ENCODE measurements at regions not wholly inside any gene's neighbourhood (a gene's known extent, or its start where the extent isn't known, plus 50 kb on each side); places are given as distances from the start of the nearest gene placed in this dataset.
"Not testable (repeated sequence)": the region's sequence is repeated elsewhere in the genome, so short reads cannot be mapped to it uniquely, and the experiment has no call there.

DNA sequence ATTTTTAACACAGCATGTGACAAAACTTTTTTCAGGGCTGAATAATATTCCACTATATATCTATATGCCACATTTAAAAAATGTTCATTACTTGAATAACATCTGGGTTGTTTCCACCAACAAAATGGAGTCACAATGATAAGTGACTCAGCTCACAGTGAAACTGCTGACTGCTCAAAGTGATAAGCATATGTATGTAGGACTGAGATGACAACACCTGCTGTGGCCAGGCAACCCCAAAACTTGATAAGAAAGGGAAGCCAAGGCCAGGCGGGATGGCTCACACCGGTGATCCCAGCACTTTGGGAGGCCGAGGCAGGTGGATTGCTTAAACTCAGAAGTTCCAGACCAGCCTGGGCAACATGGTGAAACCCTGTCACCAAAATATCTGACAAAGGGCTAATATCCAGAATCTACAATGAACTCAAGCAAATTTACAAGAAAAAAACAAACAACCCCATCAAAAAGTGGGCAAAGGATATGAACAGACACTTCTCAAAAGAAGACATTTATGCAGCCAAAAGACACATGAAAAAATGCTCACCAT lies 99.2 kb upstream of the TERB2 start:
- H3K4me3 ChIP-seq; intact Hi-C loops (cut with DNase I; ENCODE audit: low total_unique reads); H3K27me3 ChIP-seq: not testable (repeated sequence)

DNA sequence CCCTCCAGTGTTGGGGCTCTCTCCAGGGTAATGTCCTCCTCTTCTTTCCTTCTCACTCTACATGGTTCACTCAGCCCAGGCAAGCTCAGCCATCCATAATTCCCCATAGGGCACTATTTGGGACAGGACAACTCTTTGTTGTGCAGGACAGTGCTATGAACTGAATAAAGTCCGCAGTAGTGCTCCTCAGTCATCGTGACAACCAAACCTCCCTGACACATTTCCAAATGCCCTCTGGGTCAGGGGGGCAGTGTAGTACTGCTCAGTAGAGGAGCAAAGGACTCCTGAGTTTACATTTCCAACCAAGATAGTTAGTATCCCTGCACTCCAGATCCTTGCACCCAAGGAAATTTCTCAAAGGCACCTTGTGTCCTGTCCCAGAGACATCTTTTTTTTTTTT lies 97.4 kb upstream of the TERB2 start:
- H3K36me3 ChIP-seq; H3K27me3 ChIP-seq; H3K27ac ChIP-seq; H3K9me3 ChIP-seq; intact Hi-C loops (cut with DNase I; ENCODE audit: low total_unique reads); H3K4me3 ChIP-seq; H3K4me1 ChIP-seq; DNase-seq: not testable (repeated sequence)

More for the DNA sequence above, 99.2 kb upstream of the TERB2 start:
- H3K4me1 ChIP-seq, H3K36me3 ChIP-seq, H3K9me3 ChIP-seq, DNase-seq, H3K27ac ChIP-seq: not testable (repeated sequence)

- DNase-seq, H3K27me3 ChIP-seq: not testable (repeated sequence)
- intact Hi-C loops (cut with DNase I; ENCODE audit: low total_unique reads), result loop anchor here (5.0 kb wide), 1 partner anchor 167 kb away; no protein-coding TSS in a partner anchor
Observed at GRCh38 chr15:44860168-44860567, 96.3 kb upstream of the TERB2 start.

DNA sequence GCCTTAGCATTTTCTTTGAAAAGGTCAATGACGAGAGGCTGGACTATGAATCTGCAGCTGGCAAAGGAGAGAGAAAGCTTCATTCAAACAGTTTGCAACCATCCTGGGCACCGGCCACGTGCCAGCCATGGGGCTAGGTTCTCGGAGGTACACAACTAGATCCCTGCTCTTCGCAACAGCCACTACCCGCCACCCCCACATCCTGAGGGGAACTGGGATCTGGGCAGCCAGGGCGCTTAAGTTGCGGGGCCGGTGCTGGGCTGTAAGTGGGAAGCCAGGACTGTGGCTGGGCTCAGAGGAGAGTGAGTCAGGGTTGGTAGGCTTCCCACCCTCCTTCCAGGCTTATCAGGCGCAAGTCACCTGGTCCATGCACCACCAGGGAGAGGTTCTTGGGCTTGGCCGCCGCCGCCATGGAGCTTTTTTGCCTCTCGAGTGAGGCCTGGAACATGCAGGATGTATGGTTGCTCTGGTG lies 95.0 kb upstream of the TERB2 start:
- Histone ChIP-seq H3K27me3 (no peaks in the 10 kb centered on the region), H3K27ac (no peak overlapping the region), H3K4me1 (no peaks in the 10 kb centered on the region), H3K36me3 (no peaks in the 10 kb centered on the region), H3K9me3 (no peaks in the 10 kb centered on the region), H3K4me3 (no peak overlapping the region)
- intact Hi-C loops (cut with DNase I; ENCODE audit: low total_unique reads), result loop anchor here (5.0 kb wide), 1 partner anchor 166 kb away; no protein-coding TSS in a partner anchor
- TF ChIP-seq, protein P1, sequence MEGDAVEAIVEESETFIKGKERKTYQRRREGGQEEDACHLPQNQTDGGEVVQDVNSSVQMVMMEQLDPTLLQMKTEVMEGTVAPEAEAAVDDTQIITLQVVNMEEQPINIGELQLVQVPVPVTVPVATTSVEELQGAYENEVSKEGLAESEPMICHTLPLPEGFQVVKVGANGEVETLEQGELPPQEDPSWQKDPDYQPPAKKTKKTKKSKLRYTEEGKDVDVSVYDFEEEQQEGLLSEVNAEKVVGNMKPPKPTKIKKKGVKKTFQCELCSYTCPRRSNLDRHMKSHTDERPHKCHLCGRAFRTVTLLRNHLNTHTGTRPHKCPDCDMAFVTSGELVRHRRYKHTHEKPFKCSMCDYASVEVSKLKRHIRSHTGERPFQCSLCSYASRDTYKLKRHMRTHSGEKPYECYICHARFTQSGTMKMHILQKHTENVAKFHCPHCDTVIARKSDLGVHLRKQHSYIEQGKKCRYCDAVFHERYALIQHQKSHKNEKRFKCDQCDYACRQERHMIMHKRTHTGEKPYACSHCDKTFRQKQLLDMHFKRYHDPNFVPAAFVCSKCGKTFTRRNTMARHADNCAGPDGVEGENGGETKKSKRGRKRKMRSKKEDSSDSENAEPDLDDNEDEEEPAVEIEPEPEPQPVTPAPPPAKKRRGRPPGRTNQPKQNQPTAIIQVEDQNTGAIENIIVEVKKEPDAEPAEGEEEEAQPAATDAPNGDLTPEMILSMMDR (IDR thresholded peaks at IDR 0.05), result no peak
- DNase-seq, result no peak

More at GRCh38 chr15:44860168-44860567, 96.3 kb upstream of the TERB2 start:
- H3K27ac ChIP-seq, H3K9me3 ChIP-seq, H3K4me1 ChIP-seq, H3K4me3 ChIP-seq, H3K36me3 ChIP-seq: not testable (repeated sequence)

DNA sequence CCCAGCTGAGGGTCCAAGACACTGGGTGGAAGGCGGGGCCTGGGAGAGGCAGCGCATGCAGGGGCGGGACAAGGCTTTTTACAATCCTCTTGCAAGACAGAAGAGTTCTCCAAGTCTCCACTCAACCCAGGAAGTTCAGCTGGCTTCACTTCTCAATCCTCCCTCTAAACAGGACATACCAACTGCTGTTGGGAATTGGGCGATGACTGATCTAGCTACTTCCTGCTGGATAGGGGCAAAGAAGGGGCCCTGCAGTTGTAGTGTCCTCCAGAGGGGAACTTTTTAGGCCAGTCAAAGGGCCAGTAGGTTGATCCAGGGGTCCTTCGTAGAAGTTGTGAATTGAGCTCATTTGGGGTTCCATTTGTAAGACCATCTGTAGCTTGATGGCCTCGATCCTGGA lies 94.6 kb upstream of the TERB2 start:
- H3K4me3 ChIP-seq, result no peak overlapping the region
- no peaks in the 10 kb centered on the region for H3K9me3 ChIP-seq
- no peak overlapping the region for H3K27ac ChIP-seq
- DNase-seq, result no peak
- no peaks in the 10 kb centered on the region for H3K27me3 ChIP-seq
- no peaks in the 10 kb centered on the region for H3K4me1 ChIP-seq
- intact Hi-C loops (cut with DNase I; ENCODE audit: low total_unique reads), result loop anchor here (5.0 kb wide), 1 partner anchor 165 kb away; no protein-coding TSS in a partner anchor
- TF ChIP-seq, protein P1 (IDR thresholded peaks at IDR 0.05), result no peak
- no peaks in the 10 kb centered on the region for H3K36me3 ChIP-seq

DNA sequence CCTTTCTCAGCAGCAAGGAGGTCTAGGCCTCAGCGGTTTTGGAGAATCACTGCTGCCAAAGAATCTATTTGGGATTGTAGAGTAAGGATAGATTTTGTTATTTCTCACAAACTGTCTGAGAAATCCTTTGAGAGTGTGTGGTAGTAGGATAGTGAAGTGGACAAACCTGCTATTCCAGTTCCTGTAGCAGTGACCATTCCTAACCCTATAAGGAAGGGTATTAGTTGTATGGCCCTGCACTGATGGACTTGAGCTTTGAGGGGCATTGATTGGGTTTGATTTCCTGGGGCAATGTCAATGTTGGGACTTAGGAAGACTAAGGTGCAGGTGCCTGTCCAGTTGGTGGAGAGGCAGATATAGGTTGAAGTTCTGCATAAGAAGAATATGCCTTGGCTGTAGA lies 93.6 kb upstream of the TERB2 start:
- H3K27me3 ChIP-seq, H3K4me1 ChIP-seq, H3K9me3 ChIP-seq, H3K4me3 ChIP-seq, H3K36me3 ChIP-seq, H3K27ac ChIP-seq, DNase-seq: not testable (repeated sequence)
- intact Hi-C loops (cut with DNase I; ENCODE audit: low total_unique reads), result loop anchor here (5.0 kb wide), 1 partner anchor 164 kb away; no protein-coding TSS in a partner anchor

DNA sequence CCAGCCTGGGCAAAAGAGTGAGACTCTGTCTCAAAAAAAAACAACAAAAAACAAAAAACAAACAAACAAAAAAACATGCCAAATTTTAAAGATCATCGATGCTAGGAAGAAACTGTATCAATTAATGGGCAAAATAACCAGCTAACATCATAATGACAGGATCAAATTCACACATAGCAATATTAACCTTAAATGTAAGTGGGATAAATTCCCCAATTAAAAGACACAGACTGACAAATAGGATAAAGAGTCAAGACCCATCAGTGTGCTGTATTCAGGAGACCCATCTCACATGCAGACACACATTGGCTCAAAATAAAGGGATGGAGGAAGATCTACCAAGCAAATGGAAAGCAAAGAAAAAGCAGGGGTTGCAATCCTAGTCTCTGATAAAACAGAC lies 88.4 kb upstream of the TERB2 start:
- H3K27ac ChIP-seq; H3K4me3 ChIP-seq; H3K4me1 ChIP-seq; H3K27me3 ChIP-seq; DNase-seq; intact Hi-C loops (cut with DNase I; ENCODE audit: low total_unique reads); H3K9me3 ChIP-seq; H3K36me3 ChIP-seq: not testable (repeated sequence)

DNA sequence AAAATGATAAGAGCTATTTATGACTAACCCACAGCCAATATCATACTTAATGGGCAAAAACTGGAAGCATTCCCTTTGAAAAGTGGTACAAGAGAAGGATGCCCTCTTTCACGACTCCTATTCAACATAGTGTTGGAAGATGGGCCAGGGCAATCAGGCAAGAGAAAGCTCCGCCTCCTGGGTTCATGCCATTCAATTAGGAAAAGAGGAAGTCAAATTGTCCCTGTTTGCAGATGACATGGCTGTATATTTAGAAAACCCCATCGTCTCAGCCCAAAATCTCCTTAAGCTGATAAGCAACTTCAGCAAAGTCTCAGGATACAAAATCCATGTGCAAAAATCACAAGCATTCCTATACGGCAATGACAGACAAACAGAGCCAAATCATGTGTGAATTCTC lies 86.4 kb upstream of the TERB2 start:
- DNase-seq; H3K27me3 ChIP-seq; H3K4me1 ChIP-seq; H3K36me3 ChIP-seq; H3K4me3 ChIP-seq; intact Hi-C loops (cut with DNase I; ENCODE audit: low total_unique reads); H3K9me3 ChIP-seq; H3K27ac ChIP-seq: not testable (repeated sequence)

DNA sequence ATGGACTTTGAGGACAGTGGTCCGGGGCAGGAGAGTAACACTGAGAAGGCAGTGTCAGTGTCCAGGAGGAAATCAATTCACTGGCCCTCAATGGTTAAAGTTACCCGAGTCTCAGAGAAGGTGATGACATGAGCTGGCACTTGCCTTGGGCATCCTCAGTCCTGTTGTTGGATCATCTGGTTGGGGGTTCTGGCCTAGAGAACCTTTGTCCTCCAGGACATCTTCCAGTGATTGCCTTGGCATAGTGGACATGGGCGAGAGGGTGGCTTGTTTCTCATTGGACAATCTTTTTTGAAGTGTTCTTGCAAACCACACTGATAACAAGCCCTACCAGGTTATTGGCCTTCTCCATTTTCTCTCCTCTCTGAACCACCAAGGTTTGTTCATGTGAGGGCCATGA lies 83.4 kb upstream of the TERB2 start:
- TF ChIP-seq, protein P1 (IDR thresholded peaks at IDR 0.05), result no peak
- DNase-seq, result no peak
- H3K27me3 ChIP-seq, result no peaks in the 10 kb centered on the region
- H3K36me3 ChIP-seq, result no peaks in the 10 kb centered on the region
- no peak overlapping the region for H3K4me3 ChIP-seq
- no peaks in the 10 kb centered on the region for H3K4me1 ChIP-seq
- H3K27ac ChIP-seq, result no peak overlapping the region
- intact Hi-C loops (cut with DNase I; ENCODE audit: low total_unique reads), result no loop called here
- H3K9me3 ChIP-seq, result peaks cover 5 to 18% (median 15%) of the 10 kb centered on the region in 3 donors

Data from tibial artery (tissue), 4 donors.